ENCODE measurements at regions not wholly inside any gene's neighbourhood (a gene's known extent, or its start where the extent isn't known, plus 50 kb on each side); places are given as distances from the start of the nearest gene placed in this dataset.
"Not testable (repeated sequence)": the region's sequence is repeated elsewhere in the genome, so short reads cannot be mapped to it uniquely, and the experiment has no call there.

- no peak overlapping the region for H3K4me3 ChIP-seq (ENCODE audit: low read depth, low read length)
- TF ChIP-seq CTCF (IDR thresholded peaks at IDR 0.05; ENCODE audit: borderline replicate concordance, insufficient read depth, low read depth, low read length), result no peak
Observed at GRCh38 chr6:155543166-155543847, 87.7 kb upstream of the NOX3 start.

GRCh38 chr6:155542036-155542435 lies 86.4 kb upstream of the NOX3 start:
- no peak for TF ChIP-seq CTCF (IDR thresholded peaks at IDR 0.05; ENCODE audit: borderline replicate concordance, insufficient read depth, low read depth, low read length)
- no peak overlapping the region for H3K4me3 ChIP-seq (ENCODE audit: low read depth, low read length)

- TF ChIP-seq CTCF (IDR thresholded peaks at IDR 0.05; ENCODE audit: borderline replicate concordance, insufficient read depth, low read depth, low read length), result no peak
- H3K4me3 ChIP-seq (ENCODE audit: low read depth, low read length), result no peak overlapping the region
Observed at GRCh38 chr6:155538708-155539390, 83.2 kb upstream of the NOX3 start.

- no peak for TF ChIP-seq CTCF (IDR thresholded peaks at IDR 0.05; ENCODE audit: borderline replicate concordance, insufficient read depth, low read depth, low read length)
- no peak overlapping the region for H3K4me3 ChIP-seq (ENCODE audit: low read depth, low read length)
Observed at GRCh38 chr6:155534678-155535077, 79.0 kb upstream of the NOX3 start.

- TF ChIP-seq CTCF (IDR thresholded peaks at IDR 0.05; ENCODE audit: borderline replicate concordance, insufficient read depth, low read depth, low read length), result peak; percentile 43; the same call in 1 of the 2 replicates
- no peak overlapping the region for H3K4me3 ChIP-seq (ENCODE audit: low read depth, low read length)
Observed at GRCh38 chr6:155530219-155530834, 74.7 kb upstream of the NOX3 start.

- not testable (repeated sequence) for H3K4me3 ChIP-seq (ENCODE audit: low read depth, low read length)
Observed at GRCh38 chr6:155529814-155530213, 74.2 kb upstream of the NOX3 start.

GRCh38 chr6:155528982-155529453 lies 73.4 kb upstream of the NOX3 start:
- H3K4me3 ChIP-seq (ENCODE audit: low read depth, low read length), result no peak overlapping the region
- TF ChIP-seq CTCF (IDR thresholded peaks at IDR 0.05; ENCODE audit: borderline replicate concordance, insufficient read depth, low read depth, low read length), result no peak
